Uterus (tissue), 3 donors: ENCODE measurements at regions not wholly inside any gene's neighbourhood (a gene's known extent, or its start where the extent isn't known, plus 50 kb on each side); places are given as distances from the start of the nearest gene placed in this dataset.

ENCODE experiments used
- DNase-seq, 2 donors: peaks; one replicate each; pipeline ENCODE4 v3.0.0-alpha.2; 2019 to 2020
- H3K27ac ChIP-seq, 2 donors: fragments of 200-600 bp; sonication (generic); 1 replicate in 1 of 2; 2 replicates in 1 of 2; pipeline ENCODE4 v1.5.1; 2016 to 2018
- H3K27me3 ChIP-seq, 2 donors: fragments of 200-600 bp; sonication (generic); one replicate each; pipeline ENCODE4 v1.5.1; 2018 to 2019; ENCODE audit warnings: control low read depth in 1 of 2
- H3K36me3 ChIP-seq, 2 donors: fragments of 200-600 bp; sonication (generic); one replicate each; pipeline ENCODE4 v1.5.1; 2019; ENCODE audit warnings: control low read depth in 1 of 2
- H3K4me1 ChIP-seq, 2 donors: fragments of 200-600 bp; sonication (generic); one replicate each; pipeline ENCODE4 v1.5.1; 2018 to 2019; ENCODE audit warnings: control low read depth in 1 of 2
- H3K4me3 ChIP-seq, 2 donors: fragments of 200-600 bp; sonication (generic); 1 replicate in 1 of 2; 2 replicates in 1 of 2; pipeline ENCODE4 v1.5.1; 2018 to 2019; ENCODE audit warnings: mild to moderate bottlenecking in 1 of 2
- H3K9me3 ChIP-seq, 2 donors: fragments of 200-600 bp; sonication (generic); one replicate each; pipeline ENCODE4 v1.5.1; 2019; ENCODE audit warnings: control low read depth in 1 of 2
- CTCF ChIP-seq, 4 experiments: fragments of 200-600 bp in 2 of 4; fragments of 450-650 bp in 2 of 4; sonication (generic) in 2 of 4; IDR thresholded peaks; one replicate each; pipeline ENCODE4 v1.5.1; 2016 to 2019; ENCODE audit warnings: antibody characterized with exemption in 4 of 4, mild to moderate bottlenecking in 2 of 4, moderate library complexity in 1 of 4
- POLR2A ChIP-seq, 2 donors: fragments of 450-650 bp; IDR thresholded peaks; one replicate each; pipeline ENCODE4 v1.6.1; 2016; ENCODE audit warnings: antibody characterized with exemption in 2 of 2, mild to moderate bottlenecking in 1 of 2, moderate library complexity in 1 of 2
- intact Hi-C: fragments of 100-400 bp; cut with DNase I; formaldehyde crosslinking; loops from one replicate; pipeline ENCODE4 v1.15.1; 2023; ENCODE audit warnings: low total_unique reads
- donor health status: DM: yes; HTN: yes; CAD: no.

DNA sequence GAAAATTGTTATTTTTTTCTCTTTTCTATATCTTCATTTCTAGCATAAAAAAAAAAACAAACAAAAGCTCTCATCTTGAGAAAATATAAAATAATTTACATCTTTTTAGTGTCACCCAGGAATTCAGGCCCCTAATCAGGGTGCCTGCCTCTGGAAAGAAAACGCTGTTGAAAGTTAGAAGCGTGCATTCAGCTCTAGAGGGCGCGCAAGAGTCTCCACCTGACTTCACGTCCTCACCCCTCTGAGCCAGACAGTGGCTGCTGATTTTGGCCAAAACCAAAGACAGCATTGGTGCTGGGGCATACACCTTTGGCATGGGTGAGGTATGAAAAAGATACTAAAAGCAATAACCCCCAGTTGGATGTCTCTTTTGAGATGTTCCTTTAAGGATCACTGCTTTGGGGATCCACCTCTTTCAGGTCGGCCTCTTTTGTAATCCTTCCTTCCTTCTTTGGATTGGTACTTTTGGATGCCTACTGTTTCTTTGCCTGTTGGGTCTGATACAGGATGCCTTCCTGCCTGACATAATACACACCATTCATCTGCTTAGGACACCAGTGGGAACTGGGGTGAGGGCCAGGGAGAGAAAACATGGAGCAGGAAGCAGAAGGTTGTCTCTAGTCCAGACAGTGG, 77.6 kb upstream of the CHRM3 start:
- H3K36me3 ChIP-seq, result no peaks in the 10 kb centered on the region
- H3K9me3 ChIP-seq, result no peaks in the 10 kb centered on the region
- intact Hi-C loops, result no loop called here
- no peak for DNase-seq
- no peak overlapping the region for H3K4me3 ChIP-seq
- H3K27ac ChIP-seq, result no peak overlapping the region
- no peaks in the 10 kb centered on the region for H3K4me1 ChIP-seq
- peak in 1 of 4 experiments; percentile 16 for TF ChIP-seq CTCF (IDR thresholded peaks at IDR 0.05)
- TF ChIP-seq POLR2A (IDR thresholded peaks at IDR 0.05), result no peak
- no peaks in the 10 kb centered on the region for H3K27me3 ChIP-seq

DNA sequence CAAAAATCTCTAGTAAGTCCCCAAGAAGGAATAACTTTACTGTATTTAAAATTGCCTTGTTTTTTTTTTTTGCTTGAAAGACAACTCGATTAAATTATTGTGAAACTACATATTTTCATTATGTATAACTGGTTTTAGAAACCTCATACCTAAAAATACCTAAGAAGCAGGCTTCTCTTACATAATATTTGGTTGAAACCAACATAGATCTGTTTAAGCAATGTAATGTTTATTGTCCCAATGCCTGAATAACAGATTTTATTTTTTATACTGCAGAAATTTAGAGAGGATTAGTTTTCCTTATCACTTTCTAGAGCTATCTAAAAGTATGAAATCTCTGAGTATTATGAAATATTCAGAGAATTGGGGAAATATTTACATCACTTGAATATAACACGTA, 78.5 kb upstream of the CHRM3 start:
- DNase-seq, result no peak
- intact Hi-C loops, result no loop called here
- no peaks in the 10 kb centered on the region for H3K27me3 ChIP-seq
- H3K4me3 ChIP-seq, result no peak overlapping the region
- no peaks in the 10 kb centered on the region for H3K9me3 ChIP-seq
- H3K27ac ChIP-seq, result no peak overlapping the region
- TF ChIP-seq POLR2A (IDR thresholded peaks at IDR 0.05) (no peak), CTCF (IDR thresholded peaks at IDR 0.05) (no peak)
- H3K4me1 ChIP-seq, result no peaks in the 10 kb centered on the region
- no peaks in the 10 kb centered on the region for H3K36me3 ChIP-seq

GRCh38 chr1:239306426-239306825, 79.9 kb upstream of the CHRM3 start:
- no peak overlapping the region for H3K27ac ChIP-seq
- no peaks in the 10 kb centered on the region for H3K4me1 ChIP-seq
- no peaks in the 10 kb centered on the region for H3K9me3 ChIP-seq
- no peaks in the 10 kb centered on the region for H3K36me3 ChIP-seq
- no peaks in the 10 kb centered on the region for H3K27me3 ChIP-seq
- H3K4me3 ChIP-seq, result no peak overlapping the region
- no peak for DNase-seq
- intact Hi-C loops, result no loop called here
- TF ChIP-seq CTCF (IDR thresholded peaks at IDR 0.05), result no peak
- no peak for TF ChIP-seq POLR2A (IDR thresholded peaks at IDR 0.05)

- no peak overlapping the region for H3K27ac ChIP-seq
- no peak for DNase-seq
- H3K27me3 ChIP-seq, result no peaks in the 10 kb centered on the region
- intact Hi-C loops, result no loop called here
- H3K4me1 ChIP-seq, result no peaks in the 10 kb centered on the region
- H3K4me3 ChIP-seq, result no peak overlapping the region
- no peaks in the 10 kb centered on the region for H3K9me3 ChIP-seq
- TF ChIP-seq POLR2A (IDR thresholded peaks at IDR 0.05) (no peak), CTCF (IDR thresholded peaks at IDR 0.05) (no peak)
- no peaks in the 10 kb centered on the region for H3K36me3 ChIP-seq
These were observed 83.1 kb upstream of the CHRM3 start for GRCh38 chr1:239303289-239303688.

- no peaks in the 10 kb centered on the region for H3K36me3 ChIP-seq
- no peak overlapping the region for H3K4me3 ChIP-seq
- no peaks in the 10 kb centered on the region for H3K9me3 ChIP-seq
- no peaks in the 10 kb centered on the region for H3K4me1 ChIP-seq
- TF ChIP-seq POLR2A (IDR thresholded peaks at IDR 0.05) (no peak), CTCF (IDR thresholded peaks at IDR 0.05) (no peak)
- intact Hi-C loops, result no loop called here
- H3K27me3 ChIP-seq, result no peaks in the 10 kb centered on the region
- DNase-seq, result no peak
- H3K27ac ChIP-seq, result no peak overlapping the region
These were observed 83.7 kb upstream of the CHRM3 start for GRCh38 chr1:239302696-239303095.
